Right atrium auricular region (tissue), 2 donors: ENCODE measurements at regions not wholly inside any gene's neighbourhood (a gene's known extent, or its start where the extent isn't known, plus 50 kb on each side); places are given as distances from the start of the nearest gene placed in this dataset.

Experiments
- DNase-seq: peaks from one replicate; pipeline ENCODE4 v3.0.0-alpha.2; 2019; ENCODE audit warnings: low spot score
- H3K27ac ChIP-seq, 2 donors: fragments of 200-600 bp; sonication (generic); 1 replicate in 1 of 2; 2 replicates in 1 of 2; pipeline ENCODE4 v1.5.1; 2016 to 2019
- H3K27me3 ChIP-seq, 2 donors: fragments of 200-600 bp; sonication (generic); one replicate each; pipeline versions ENCODE4 v1.5.1 to v1.6.0; 2017 to 2019
- H3K36me3 ChIP-seq: fragments of 200-600 bp; sonication (generic); one replicate; pipeline ENCODE4 v1.5.1; 2016
- H3K4me1 ChIP-seq, 2 donors: fragments of 200-600 bp; sonication (generic); one replicate each; pipeline versions ENCODE4 v1.5.1 to v1.6.0; 2017 to 2019
- H3K4me3 ChIP-seq, 2 donors: fragments of 200-600 bp; sonication (generic); 1 replicate in 1 of 2; 2 replicates in 1 of 2; pipeline ENCODE4 v1.5.1; 2017 to 2019; ENCODE audit warnings: mild to moderate bottlenecking in 1 of 2, moderate library complexity in 1 of 2
- H3K9me3 ChIP-seq, 2 donors: fragments of 200-600 bp; sonication (generic); one replicate each; pipeline ENCODE4 v1.5.1; 2019
- CTCF ChIP-seq, 2 donors: fragments of 200-600 bp; sonication (generic); IDR thresholded peaks; one replicate each; pipeline ENCODE4 v1.5.1; 2019; ENCODE audit warnings: antibody characterized with exemption in 2 of 2

GRCh38 chr16:76791151-76791550 lies 399.8 kb upstream of the MON1B start:
- no peaks in the 10 kb centered on the region for H3K36me3 ChIP-seq
- H3K27me3 ChIP-seq = no peaks in the 10 kb centered on the region
- no peak for DNase-seq
- H3K27ac ChIP-seq = no peak overlapping the region
- H3K9me3 ChIP-seq = no peaks in the 10 kb centered on the region
- TF ChIP-seq CTCF (IDR thresholded peaks at IDR 0.05) = no peak
- no peaks in the 10 kb centered on the region for H3K4me1 ChIP-seq
- no peak overlapping the region for H3K4me3 ChIP-seq

- H3K27me3 ChIP-seq = no peaks in the 10 kb centered on the region
- H3K9me3 ChIP-seq = no peaks in the 10 kb centered on the region
Measured at GRCh38 chr16:76796416-76796815, 394.6 kb upstream of the MON1B start.

GRCh38 chr16:76796978-76797377 lies 394.0 kb upstream of the MON1B start:
- no peaks in the 10 kb centered on the region for H3K27me3 ChIP-seq
- DNase-seq = no peak
- no peak for TF ChIP-seq CTCF (IDR thresholded peaks at IDR 0.05)
- no peaks in the 10 kb centered on the region for H3K9me3 ChIP-seq
- no peaks in the 10 kb centered on the region for H3K36me3 ChIP-seq
- H3K27ac ChIP-seq = no peak overlapping the region
- H3K4me3 ChIP-seq = no peak overlapping the region
- H3K4me1 ChIP-seq = no peaks in the 10 kb centered on the region

More at GRCh38 chr16:76796416-76796815, 394.6 kb upstream of the MON1B start:
- Histone ChIP-seq H3K4me1 (no peaks in the 10 kb centered on the region), H3K4me3 (no peak overlapping the region), H3K27ac (no peak overlapping the region), H3K36me3 (no peaks in the 10 kb centered on the region)
- no peak for TF ChIP-seq CTCF (IDR thresholded peaks at IDR 0.05)
- no peak for DNase-seq

- no peak for DNase-seq
- Histone ChIP-seq H3K36me3 (no peaks in the 10 kb centered on the region), H3K9me3 (no peaks in the 10 kb centered on the region), H3K27me3 (no peaks in the 10 kb centered on the region), H3K4me3 (no peak overlapping the region), H3K27ac (no peak overlapping the region), H3K4me1 (no peaks in the 10 kb centered on the region)
- TF ChIP-seq CTCF (IDR thresholded peaks at IDR 0.05) = no peak
Measured at GRCh38 chr16:76797457-76797856, 393.5 kb upstream of the MON1B start.

GRCh38 chr16:76800196-76800595 lies 390.8 kb upstream of the MON1B start:
- H3K4me3 ChIP-seq = no peak overlapping the region
- H3K27me3 ChIP-seq = no peaks in the 10 kb centered on the region
- TF ChIP-seq CTCF (IDR thresholded peaks at IDR 0.05) = no peak
- H3K4me1 ChIP-seq = no peaks in the 10 kb centered on the region
- H3K27ac ChIP-seq = no peak overlapping the region
- no peaks in the 10 kb centered on the region for H3K36me3 ChIP-seq
- no peak for DNase-seq
- no peaks in the 10 kb centered on the region for H3K9me3 ChIP-seq

GRCh38 chr16:76801357-76801756 lies 389.6 kb upstream of the MON1B start:
- Histone ChIP-seq H3K27ac (no peak overlapping the region), H3K9me3 (no peaks in the 10 kb centered on the region), H3K36me3 (no peaks in the 10 kb centered on the region), H3K4me3 (no peak overlapping the region), H3K27me3 (no peaks in the 10 kb centered on the region), H3K4me1 (no peaks in the 10 kb centered on the region)
- DNase-seq = no peak
- TF ChIP-seq CTCF (IDR thresholded peaks at IDR 0.05) = no peak
